H1 (cell line): ENCODE measurements at regions not wholly inside any gene's neighbourhood (a gene's known extent, or its start where the extent isn't known, plus 50 kb on each side); places are given as distances from the start of the nearest gene placed in this dataset.

ENCODE experiments used
- CTCF ChIA-PET: fragments of 300-600 bp; sonication (Branson Sonifier 250); formaldehyde crosslinking; loops from one replicate; lab custom pipeline; 2021; ENCODE audit not compliant: partially characterized antibody; lab: Charles Lee
- POLR2A ChIA-PET: fragments of 300-600 bp; sonication (Branson Sonifier 250); formaldehyde crosslinking; loops from one replicate; lab custom pipeline; 2021; ENCODE audit warnings: inconsistent platforms; ENCODE audit not compliant: partially characterized antibody; lab: Charles Lee
- DNase-seq, 2 experiments: peaks; one replicate each; pipeline versions ENCODE4 v3.0.0 to v3.0.0-alpha.2; 2010 to 2022; ENCODE audit warnings: low spot score in 2 of 2, low read depth in 1 of 2, mixed read lengths in 1 of 2
- FAIRE-seq: peaks from 2 replicates; lab custom pipeline; 2011; peaks lifted over from hg19 to GRCh38; lab: Jason Lieb, UNC
- H2AFZ ChIP-seq: 2 replicates; pipeline ENCODE4 v1.8.1; 2012; ENCODE audit warnings: low read length, inconsistent platforms
- H2AK5ac ChIP-seq: 2 replicates; pipeline ENCODE4 v1.6.1; 2013; ENCODE audit warnings: low read depth, low read length
- H2BK120ac ChIP-seq: replicated peaks from 2 replicates; pipeline ENCODE3; 2013; ENCODE audit warnings: low read depth, low read length, inconsistent platforms
- H2BK12ac ChIP-seq: 2 replicates; pipeline ENCODE4 v1.6.1; 2013; ENCODE audit warnings: low read depth, low read length
- H2BK15ac ChIP-seq: 2 replicates; pipeline ENCODE4 v1.6.1; 2013; ENCODE audit warnings: low read length
- H2BK20ac ChIP-seq: 2 replicates; pipeline ENCODE4 v1.6.1; 2013; ENCODE audit warnings: low read length
- H2BK5ac ChIP-seq: 2 replicates; pipeline ENCODE4 v1.6.1; 2013; ENCODE audit warnings: low read depth, low read length
- H3K14ac ChIP-seq: 2 replicates; pipeline ENCODE4 v1.6.1; 2013; ENCODE audit warnings: inconsistent platforms; ENCODE audit not compliant: insufficient read length
- H3K18ac ChIP-seq: 2 replicates; pipeline ENCODE4 v1.6.1; 2013; ENCODE audit warnings: low read length; ENCODE audit errors: extremely low read depth
- H3K23ac ChIP-seq: 2 replicates; pipeline ENCODE4 v1.6.1; 2013; ENCODE audit warnings: inconsistent platforms; ENCODE audit not compliant: insufficient read length
- H3K23me2 ChIP-seq: 2 replicates; pipeline ENCODE4 v1.6.1; 2013; ENCODE audit warnings: low read depth, low read length
- H3K27ac ChIP-seq: 2 replicates; pipeline ENCODE4 v1.6.1; 2011; ENCODE audit warnings: low read depth, low read length, inconsistent platforms
- H3K27me3 ChIP-seq, 4 experiments: replicated peaks in 1 of 4; 1 replicate in 1 of 4; 2 replicates in 3 of 4; pipeline versions ENCODE4 v1.6.1 to v1.8.1; 2011 to 2013; ENCODE audit warnings: low read length in 3 of 4, mild to moderate bottlenecking in 3 of 4, inconsistent platforms in 2 of 4, mixed read lengths in 2 of 4, moderate library complexity in 1 of 4; ENCODE audit not compliant: control insufficient read depth in 3 of 4, insufficient read depth in 3 of 4; ENCODE audit errors: extremely low read depth in 1 of 4
- H3K36me3 ChIP-seq, 4 experiments: 2 replicates each; pipeline versions ENCODE4 v1.6.1 to v1.8.1; 2011 to 2013; ENCODE audit warnings: mild to moderate bottlenecking in 4 of 4, low read length in 3 of 4, moderate library complexity in 2 of 4, control low read depth in 1 of 4, inconsistent platforms in 1 of 4; ENCODE audit not compliant: insufficient read depth in 4 of 4, control insufficient read depth in 2 of 4
- H3K4ac ChIP-seq: replicated peaks from 2 replicates; pipeline ENCODE3; 2013; ENCODE audit warnings: low read length, low read depth, mixed read lengths, inconsistent platforms; ENCODE audit not compliant: insufficient read length
- H3K4me1 ChIP-seq, 4 experiments: replicated peaks in 1 of 4; 1 replicate in 1 of 4; 2 replicates in 3 of 4; pipeline versions ENCODE4 v1.6.1 to v1.8.1; 2011 to 2013; ENCODE audit warnings: low read length in 3 of 4, inconsistent platforms in 2 of 4, mixed read lengths in 1 of 4; ENCODE audit not compliant: insufficient read depth in 4 of 4, control insufficient read depth in 3 of 4
- H3K4me2 ChIP-seq, 2 experiments: 2 replicates each; pipeline versions ENCODE4 v1.6.1 to v1.8.1; 2011 to 2013; ENCODE audit warnings: low read depth in 2 of 2, low read length in 2 of 2, control low read depth in 1 of 2, inconsistent platforms in 1 of 2, mild to moderate bottlenecking in 1 of 2; ENCODE audit not compliant: insufficient read depth in 1 of 2
- H3K4me3 ChIP-seq, 4 experiments: fragments of 200-600, 300-600 bp in 1 of 4; sonication (generic), shearing (Covaris generic), sonication (Bioruptor Twin) in 1 of 4; 2 replicates each; pipeline versions ENCODE4 v1.5.1 to v1.8.1; 2011 to 2016; ENCODE audit warnings: low read length in 4 of 4, low read depth in 3 of 4, control low read depth in 2 of 4, inconsistent platforms in 2 of 4, mild to moderate bottlenecking in 2 of 4, mixed read lengths in 1 of 4, moderate library complexity in 1 of 4; ENCODE audit not compliant: insufficient read depth in 2 of 4; ENCODE audit errors: extremely low read depth in 1 of 4
- H3K56ac ChIP-seq: replicated peaks from 2 replicates; pipeline ENCODE3; 2013; ENCODE audit warnings: low read depth, mild to moderate bottlenecking, mixed read lengths, low read length, inconsistent platforms; ENCODE audit not compliant: insufficient read length
- H3K79me1 ChIP-seq: 2 replicates; pipeline ENCODE4 v1.6.1; 2013; ENCODE audit warnings: low read depth, low read length, control low read depth
- H3K79me2 ChIP-seq, 2 experiments: 2 replicates each; pipeline versions ENCODE4 v1.6.1 to v1.8.1; 2012 to 2013; ENCODE audit warnings: low read length in 2 of 2, mild to moderate bottlenecking in 2 of 2, inconsistent platforms in 1 of 2; ENCODE audit not compliant: insufficient read depth in 2 of 2, control insufficient read depth in 1 of 2
- H3K9ac ChIP-seq, 4 experiments: replicated peaks in 1 of 4; 1 replicate in 1 of 4; 2 replicates in 3 of 4; pipeline versions ENCODE4 v1.6.1 to v1.8.1; 2011 to 2013; ENCODE audit warnings: low read depth in 3 of 4, low read length in 3 of 4, control low read depth in 2 of 4, mild to moderate bottlenecking in 2 of 4, moderate library complexity in 2 of 4, inconsistent platforms in 1 of 4; ENCODE audit errors: extremely low read depth in 1 of 4
- H3K9me3 ChIP-seq, 2 experiments: 2 replicates each; pipeline versions ENCODE4 v1.6.1 to v1.8.1; 2012 to 2013; ENCODE audit warnings: mild to moderate bottlenecking in 2 of 2, moderate library complexity in 2 of 2, control low read depth in 1 of 2, inconsistent platforms in 1 of 2, low read depth in 1 of 2, low read length in 1 of 2, mixed read lengths in 1 of 2; ENCODE audit not compliant: insufficient read depth in 2 of 2
- H4K20me1 ChIP-seq, 2 experiments: replicated peaks in 1 of 2; 2 replicates each; pipeline versions ENCODE3 to v1.8.1; 2011 to 2013; ENCODE audit warnings: inconsistent platforms in 2 of 2, low read length in 2 of 2, mild to moderate bottlenecking in 1 of 2; ENCODE audit not compliant: insufficient read depth in 2 of 2, control insufficient read depth in 1 of 2
- H4K5ac ChIP-seq: 2 replicates; pipeline ENCODE4 v1.6.1; 2013; ENCODE audit warnings: low read length, low read depth, mixed read lengths, inconsistent platforms; ENCODE audit not compliant: insufficient read length
- H4K8ac ChIP-seq: 2 replicates; pipeline ENCODE4 v1.8.0; 2013; ENCODE audit warnings: mild to moderate bottlenecking, moderate library complexity, low read length, inconsistent platforms; ENCODE audit not compliant: insufficient read depth; ENCODE audit errors: extremely low read depth
- H4K91ac ChIP-seq: replicated peaks from 2 replicates; pipeline ENCODE3; 2013; ENCODE audit warnings: low read length, mixed read lengths, inconsistent platforms; ENCODE audit not compliant: insufficient read length
- HDAC6 ChIP-seq: IDR thresholded peaks from one replicate; pipeline ENCODE4 v1.7.1; 2012; ENCODE audit warnings: low read depth, mild to moderate bottlenecking, inconsistent platforms, low read length, moderate library complexity
- JUN ChIP-seq: IDR thresholded peaks from 2 replicates; pipeline ENCODE4 v1.6.1; 2011; ENCODE audit warnings: low read depth, mild to moderate bottlenecking, improper control_type of control experiment, low read length
- KDM4A ChIP-seq: IDR thresholded peaks from one replicate; pipeline ENCODE4 v1.7.1; 2012; ENCODE audit warnings: low read depth, mild to moderate bottlenecking, moderate library complexity, low read length, inconsistent platforms; ENCODE audit not compliant: severe bottlenecking
- POLR2A ChIP-seq, 2 experiments: IDR thresholded peaks; 1 replicate in 1 of 2; 2 replicates in 1 of 2; pipeline ENCODE4 v1.6.1; 2011; ENCODE audit warnings: low read depth in 2 of 2, low read length in 2 of 2, mild to moderate bottlenecking in 2 of 2; ENCODE audit errors: control extremely low read depth in 1 of 2
- RNF2 ChIP-seq: fragments of 200-900, 300-1000 bp; sonication (generic); IDR thresholded peaks from 2 replicates; pipeline ENCODE4 v1.7.1; 2016; ENCODE audit warnings: borderline replicate concordance, low read depth, mild to moderate bottlenecking, antibody characterized with exemption, low read length; ENCODE audit not compliant: poor library complexity, severe bottlenecking; ENCODE audit errors: missing control alignments
- SIN3A ChIP-seq, 2 experiments: IDR thresholded peaks in 1 of 2; conservative IDR thresholded peaks in 1 of 2; 2 replicates each; pipeline ENCODE4 v1.6.1; 2011 to 2012; ENCODE audit warnings: low read length in 2 of 2, improper control_type of control experiment in 1 of 2, low read depth in 1 of 2, mild to moderate bottlenecking in 1 of 2
- SIRT6 ChIP-seq: IDR thresholded peaks from one replicate; pipeline ENCODE4 v1.7.1; 2012; ENCODE audit warnings: low read length, inconsistent platforms
- SP2 ChIP-seq: IDR thresholded peaks from 2 replicates; pipeline ENCODE4 v1.6.1; 2012; ENCODE audit warnings: mild to moderate bottlenecking, low read length, inconsistent platforms
- TF ChIP-seq, protein P1 (sequence below), 3 experiments: IDR thresholded peaks; 1 replicate in 2 of 3; 2 replicates in 1 of 3; pipeline versions ENCODE4 v1.5.1 to v1.6.1; 2011; ENCODE audit warnings: low read length in 3 of 3, mild to moderate bottlenecking in 3 of 3, inconsistent platforms in 2 of 3, low read depth in 1 of 3, moderate library complexity in 1 of 3; ENCODE audit not compliant: insufficient read depth in 1 of 3; ENCODE audit errors: control extremely low read depth in 1 of 3

DNA sequence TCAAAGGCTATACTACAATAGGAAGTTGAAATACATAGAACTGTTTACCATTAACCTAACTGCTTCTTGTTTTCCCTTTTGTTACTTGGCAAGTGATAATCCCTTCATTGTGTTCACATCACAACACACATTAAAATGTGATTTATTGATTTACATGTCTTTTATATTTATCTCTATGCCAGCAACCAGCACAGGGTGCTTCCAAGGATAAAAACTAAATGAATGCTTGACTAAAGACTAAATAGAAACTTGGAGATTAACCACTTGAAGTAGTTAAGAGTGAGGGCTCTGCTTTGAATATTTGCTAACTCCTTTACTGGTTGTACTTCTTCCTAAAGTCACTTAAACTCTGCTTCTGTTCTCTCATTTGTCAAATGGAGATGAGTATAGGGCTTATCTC lies 1730.6 kb downstream of the EFNA5 start:
- H2BK15ac ChIP-seq: no peak overlapping the region
- no peak overlapping the region for H4K5ac ChIP-seq
- no peak overlapping the region for H3K9ac ChIP-seq
- CTCF ChIA-PET: no interaction called here
- H2BK120ac ChIP-seq: no peak overlapping the region
- POLR2A ChIA-PET: no interaction called here
- no peaks in the 10 kb centered on the region for H3K27me3 ChIP-seq
- H3K9me3 ChIP-seq: peaks cover 2 to 7% of the 10 kb centered on the region in 2 experiments; a peak in 2 of 4 replicates
- no peak overlapping the region for H2BK20ac ChIP-seq
- no peak overlapping the region for H3K23ac ChIP-seq
- H3K18ac ChIP-seq: no peak overlapping the region
- H3K79me1 ChIP-seq: no peaks in the 10 kb centered on the region
- H3K4me2 ChIP-seq: no peak overlapping the region
- FAIRE-seq (no peak), DNase-seq (no peak)
- H4K91ac ChIP-seq: no peak overlapping the region
- no peak overlapping the region for H4K8ac ChIP-seq
- no peak overlapping the region for H2BK5ac ChIP-seq
- H4K20me1 ChIP-seq: no peaks in the 10 kb centered on the region
- no peak overlapping the region for H2AK5ac ChIP-seq
- H2BK12ac ChIP-seq: no peak overlapping the region
- H3K4me1 ChIP-seq: no peaks in the 10 kb centered on the region; a peak in 1 of 7 replicates
- TF ChIP-seq POLR2A (IDR thresholded peaks at IDR 0.05; ENCODE audit: control extremely low read depth in 1 of 2, low read depth in 2 of 2, low read length in 2 of 2) (no peak), KDM4A (no peak), RNF2 (no peak), SIRT6 (no peak), SIN3A (conservative IDR thresholded peaks at IDR 0.05 in 1 of 2, IDR thresholded peaks at IDR 0.05 in 1 of 2; ENCODE audit: low read depth in 1 of 2, low read length in 2 of 2) (no peak), SP2 (no peak), JUN (no peak), HDAC6 (no peak)
- TF ChIP-seq, protein P1, sequence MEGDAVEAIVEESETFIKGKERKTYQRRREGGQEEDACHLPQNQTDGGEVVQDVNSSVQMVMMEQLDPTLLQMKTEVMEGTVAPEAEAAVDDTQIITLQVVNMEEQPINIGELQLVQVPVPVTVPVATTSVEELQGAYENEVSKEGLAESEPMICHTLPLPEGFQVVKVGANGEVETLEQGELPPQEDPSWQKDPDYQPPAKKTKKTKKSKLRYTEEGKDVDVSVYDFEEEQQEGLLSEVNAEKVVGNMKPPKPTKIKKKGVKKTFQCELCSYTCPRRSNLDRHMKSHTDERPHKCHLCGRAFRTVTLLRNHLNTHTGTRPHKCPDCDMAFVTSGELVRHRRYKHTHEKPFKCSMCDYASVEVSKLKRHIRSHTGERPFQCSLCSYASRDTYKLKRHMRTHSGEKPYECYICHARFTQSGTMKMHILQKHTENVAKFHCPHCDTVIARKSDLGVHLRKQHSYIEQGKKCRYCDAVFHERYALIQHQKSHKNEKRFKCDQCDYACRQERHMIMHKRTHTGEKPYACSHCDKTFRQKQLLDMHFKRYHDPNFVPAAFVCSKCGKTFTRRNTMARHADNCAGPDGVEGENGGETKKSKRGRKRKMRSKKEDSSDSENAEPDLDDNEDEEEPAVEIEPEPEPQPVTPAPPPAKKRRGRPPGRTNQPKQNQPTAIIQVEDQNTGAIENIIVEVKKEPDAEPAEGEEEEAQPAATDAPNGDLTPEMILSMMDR (IDR thresholded peaks at IDR 0.05; ENCODE audit: control extremely low read depth in 1 of 3, insufficient read depth in 1 of 3, low read depth in 1 of 3, low read length in 3 of 3): no peak
- no peak overlapping the region for H3K4me3 ChIP-seq
- no peak overlapping the region for H2AFZ ChIP-seq
- H3K56ac ChIP-seq: no peak overlapping the region
- no peaks in the 10 kb centered on the region; the same call in 1 of the 2 replicates for H3K23me2 ChIP-seq
- no peak overlapping the region for H3K27ac ChIP-seq
- no peaks in the 10 kb centered on the region for H3K36me3 ChIP-seq
- no peak overlapping the region for H3K14ac ChIP-seq
- no peak overlapping the region for H3K4ac ChIP-seq
- no peaks in the 10 kb centered on the region for H3K79me2 ChIP-seq
